Stimulated activated CD4-positive, alpha-beta T cell treated with anti-CD3 and anti-CD28 coated beads, Interleukin-2, amount 100 ng/mL, for 48 hours (primary cell): ENCODE measurements at regions not wholly inside any gene's neighbourhood (a gene's known extent, or its start where the extent isn't known, plus 50 kb on each side); places are given as distances from the start of the nearest gene placed in this dataset.
"Not testable (repeated sequence)": the region's sequence is repeated elsewhere in the genome, so short reads cannot be mapped to it uniquely, and the experiment has no call there.

ENCODE experiments used
- DNase-seq, 2 donors: peaks; one replicate each; pipeline ENCODE4 v3.0.0-alpha.2; 2020

GRCh38 chr2:8251291-8251690 is 430.6 kb upstream of the ID2 start:
- DNase-seq: no peak

- no peak for DNase-seq
These were observed 430.0 kb upstream of the ID2 start for GRCh38 chr2:8251856-8252255.

GRCh38 chr2:8252997-8253694 is 428.7 kb upstream of the ID2 start:
- DNase-seq: no peak

GRCh38 chr2:8253781-8254180 is 428.1 kb upstream of the ID2 start:
- no peak for DNase-seq

- not testable (repeated sequence) for DNase-seq
These were observed 427.6 kb upstream of the ID2 start for GRCh38 chr2:8254214-8254613.

GRCh38 chr2:8254791-8255447 is 426.9 kb upstream of the ID2 start:
- DNase-seq: no peak

- DNase-seq: no peak
These were observed 426.4 kb upstream of the ID2 start for GRCh38 chr2:8255448-8255800.

- DNase-seq: no peak
These were observed 425.0 kb upstream of the ID2 start for GRCh38 chr2:8256905-8257304.

- DNase-seq: no peak
These were observed 424.4 kb upstream of the ID2 start for GRCh38 chr2:8257502-8257901.

- no peak for DNase-seq
These were observed 423.4 kb upstream of the ID2 start for GRCh38 chr2:8258406-8258805.

- DNase-seq: no peak
These were observed 422.6 kb upstream of the ID2 start for GRCh38 chr2:8259106-8259840.

GRCh38 chr2:8259841-8260178 is 422.0 kb upstream of the ID2 start:
- no peak for DNase-seq

GRCh38 chr2:8260213-8260612 is 421.6 kb upstream of the ID2 start:
- no peak for DNase-seq

- no peak for DNase-seq
These were observed 418.0 kb upstream of the ID2 start for GRCh38 chr2:8263901-8264300.

GRCh38 chr2:8264981-8265380 is 416.9 kb upstream of the ID2 start:
- DNase-seq: no peak

GRCh38 chr2:8265476-8266226 is 416.2 kb upstream of the ID2 start:
- no peak for DNase-seq

- no peak for DNase-seq
These were observed 415.3 kb upstream of the ID2 start for GRCh38 chr2:8266563-8266962.

- no peak for DNase-seq
These were observed 414.8 kb upstream of the ID2 start for GRCh38 chr2:8267048-8267447.

- DNase-seq: no peak
These were observed 414.1 kb upstream of the ID2 start for GRCh38 chr2:8267721-8268120.

GRCh38 chr2:8268172-8268783 is 413.6 kb upstream of the ID2 start:
- no peak for DNase-seq

GRCh38 chr2:8270699-8271098 is 411.2 kb upstream of the ID2 start:
- no peak for DNase-seq

GRCh38 chr2:8271461-8271860 is 410.4 kb upstream of the ID2 start:
- DNase-seq: no peak

GRCh38 chr2:8276026-8276425 is 405.8 kb upstream of the ID2 start:
- no peak for DNase-seq
